HepG2 (cell line): ENCODE measurements at regions not wholly inside any gene's neighbourhood (a gene's known extent, or its start where the extent isn't known, plus 50 kb on each side); places are given as distances from the start of the nearest gene placed in this dataset.

Experiments
- ATAC-seq: fragments of 200-7000 bp; cut with Tn5 transposase; 3 replicates; pipeline ENCODE4 v1.9.1; 2020; ENCODE audit warnings: mild to moderate bottlenecking, moderate library complexity
- BruUV-seq: library from RNA; stranded (reverse); fragments of 400-500 nt; replicated peaks from 2 replicates; lab custom pipeline; 2021; lab: Mats Ljungman, UMichigan
- CTCF ChIA-PET: fragments of 300-600 bp; formaldehyde crosslinking; extraction: SDS; loops from one replicate; lab custom pipeline; 2021; ENCODE audit warnings: low total read pairs, inconsistent platforms, low intra/inter-chr PET ratio; lab: Yijun Ruan, JAX
- POLR2A ChIA-PET: fragments of 350-600 bp; sonication (Branson Sonifier 250); formaldehyde crosslinking; loops from one replicate; lab custom pipeline; 2020; ENCODE audit warnings: antibody characterized with exemption, inconsistent platforms; lab: Yijun Ruan, JAX
- DNase-seq: peaks from one replicate; pipeline ENCODE4 v3.0.0-alpha.2; 2015; ENCODE audit warnings: low spot score
- FAIRE-seq: peaks from 3 replicates; lab custom pipeline; 2011; peaks lifted over from hg19 to GRCh38; lab: Jason Lieb, UNC
- H2AFZ ChIP-seq: one replicate; pipeline ENCODE4 v1.6.1; 2011; ENCODE audit warnings: low read length, inconsistent platforms
- H3K27ac ChIP-seq: fragments of 300-600 bp; 3 replicates; pipeline ENCODE4 v1.8.0; 2011; ENCODE audit warnings: mixed run types, mild to moderate bottlenecking, mixed read lengths, low read length, inconsistent platforms; ENCODE audit not compliant: insufficient read depth; ENCODE audit errors: extremely low read length
- H3K27me3 ChIP-seq, 2 experiments: fragments of 200-600 bp in 1 of 2; 2 replicates in 1 of 2; 3 replicates in 1 of 2; pipeline versions ENCODE4 v1.6.0 to v1.8.0; 2011; ENCODE audit warnings: low read length in 2 of 2, mild to moderate bottlenecking in 2 of 2, moderate library complexity in 2 of 2, inconsistent platforms in 1 of 2; ENCODE audit not compliant: insufficient read depth in 2 of 2, control insufficient read depth in 1 of 2
- H3K36me3 ChIP-seq, 2 experiments: fragments of 200-600 bp in 1 of 2; replicated peaks in 1 of 2; 2 replicates in 1 of 2; 3 replicates in 1 of 2; pipeline versions ENCODE4 v1.5.1 to v1.8.0; 2011; ENCODE audit warnings: low read length in 2 of 2, inconsistent platforms in 1 of 2; ENCODE audit not compliant: insufficient read depth in 2 of 2, control insufficient read depth in 1 of 2
- H3K4me1 ChIP-seq: 2 replicates; pipeline ENCODE4 v1.5.1; 2012; ENCODE audit warnings: low read length, inconsistent platforms; ENCODE audit not compliant: insufficient read depth
- H3K4me2 ChIP-seq: 2 replicates; pipeline ENCODE4 v1.6.0; 2011; ENCODE audit warnings: low read depth, low read length, inconsistent platforms
- H3K4me3 ChIP-seq, 3 experiments: fragments of 200-600 bp in 1 of 3; sonication (generic), shearing (Covaris generic) in 1 of 3; replicated peaks in 1 of 3; 2 replicates each; pipeline ENCODE4 v1.5.1; 2011 to 2016; ENCODE audit warnings: low read length in 3 of 3, inconsistent platforms in 2 of 3, low read depth in 2 of 3, mild to moderate bottlenecking in 2 of 3, control low read depth in 1 of 3, mixed read lengths in 1 of 3; ENCODE audit not compliant: insufficient read depth in 1 of 3
- H3K79me2 ChIP-seq: one replicate; pipeline ENCODE4 v1.6.1; 2011; ENCODE audit warnings: low read length, inconsistent platforms; ENCODE audit not compliant: insufficient read depth
- H3K9ac ChIP-seq: 2 replicates; pipeline ENCODE4 v1.6.0; 2011; ENCODE audit warnings: mild to moderate bottlenecking, low read depth, low read length, inconsistent platforms; ENCODE audit not compliant: insufficient read depth
- H3K9me3 ChIP-seq: 2 replicates; pipeline ENCODE4 v1.5.1; 2012; ENCODE audit warnings: mild to moderate bottlenecking, low read length
- H4K20me1 ChIP-seq: 2 replicates; pipeline ENCODE4 v1.6.0; 2011; ENCODE audit warnings: inconsistent platforms, mild to moderate bottlenecking, low read length, moderate library complexity; ENCODE audit not compliant: insufficient read depth
- ARID2 ChIP-seq: sonication (generic); formaldehyde crosslinking; IDR thresholded peaks from 2 replicates; pipeline ENCODE4 v1.8.1; 2022; ENCODE audit warnings: mild to moderate bottlenecking, missing genetic modification reagents, borderline replicate concordance
- NFYB ChIP-seq: sonication (generic); formaldehyde crosslinking; IDR thresholded peaks from 2 replicates; pipeline ENCODE4 v1.4.0; 2020; ENCODE audit warnings: missing genetic modification reagents
- YEATS4 ChIP-seq: sonication (generic); formaldehyde crosslinking; IDR thresholded peaks from 2 replicates; pipeline ENCODE4 v1.4.0; 2020; ENCODE audit warnings: missing genetic modification reagents, borderline replicate concordance
- ZKSCAN1 ChIP-seq: fragments of 150-350 bp; IDR thresholded peaks from 2 replicates; pipeline ENCODE4 v1.6.1; 2014; ENCODE audit warnings: low read length
- ZNF260 ChIP-seq: sonication (generic); formaldehyde crosslinking; IDR thresholded peaks from 2 replicates; pipeline ENCODE4 v1.4.0; 2020; ENCODE audit warnings: missing genetic modification reagents, low read depth, mild to moderate bottlenecking, borderline replicate concordance
- ZNF570 ChIP-seq: sonication (generic); formaldehyde crosslinking; IDR thresholded peaks from 2 replicates; pipeline ENCODE4 v1.4.0; 2020; ENCODE audit warnings: mild to moderate bottlenecking, missing genetic modification reagents, borderline replicate concordance
- ZNF598 ChIP-seq: sonication (generic); formaldehyde crosslinking; IDR thresholded peaks from 2 replicates; pipeline ENCODE4 v1.5.1; 2020; ENCODE audit warnings: mild to moderate bottlenecking, missing genetic modification reagents, borderline replicate concordance
- ZNF746 ChIP-seq: sonication (generic); formaldehyde crosslinking; IDR thresholded peaks from 2 replicates; pipeline ENCODE4 v1.8.0; 2022; ENCODE audit warnings: mild to moderate bottlenecking, missing genetic modification reagents
- ZNF781 ChIP-seq: sonication (generic); formaldehyde crosslinking; IDR thresholded peaks from 2 replicates; pipeline ENCODE4 v1.5.1; 2020; ENCODE audit warnings: borderline replicate concordance, mild to moderate bottlenecking, missing genetic modification reagents; ENCODE audit errors: not compliant biosample characterization
- ZNF878 ChIP-seq: sonication (generic); formaldehyde crosslinking; IDR thresholded peaks from 2 replicates; pipeline ENCODE4 v1.8.1; 2023; ENCODE audit warnings: mild to moderate bottlenecking, missing genetic modification reagents, moderate library complexity
- WGBS: methylation state at CpG from one replicate; pipeline ENCODE4 v1.1.6; 2017; ENCODE audit warnings: low lambda C conversion rate; 5-methylcytosine and 5-hydroxymethylcytosine counted together
- in situ Hi-C: cut with HindIII; loops from 2 replicates; pipeline ENCODE4 v1.10.0; 2017; ENCODE audit warnings: low pct_unique_long_range_greater_than_20kb; ENCODE audit not compliant: extremely low pct_ligation_motif_present
- intact Hi-C: fragments of 100-400 bp; cut with micrococcal nuclease; formaldehyde crosslinking; loops from one replicate; pipeline ENCODE4 v1.10.0; 2022; ENCODE audit not compliant: unreplicated experiment
- TF ChIP-seq, protein P1 (sequence below): sonication (generic); formaldehyde crosslinking; IDR thresholded peaks from 2 replicates; pipeline ENCODE4 v1.5.1; 2020; ENCODE audit warnings: missing genetic modification reagents, mild to moderate bottlenecking, borderline replicate concordance
- TF ChIP-seq, protein P2 (sequence below): IDR thresholded peaks from 2 replicates; pipeline ENCODE4 v1.6.1; 2016; ENCODE audit warnings: low read depth, control low read depth

DNA sequence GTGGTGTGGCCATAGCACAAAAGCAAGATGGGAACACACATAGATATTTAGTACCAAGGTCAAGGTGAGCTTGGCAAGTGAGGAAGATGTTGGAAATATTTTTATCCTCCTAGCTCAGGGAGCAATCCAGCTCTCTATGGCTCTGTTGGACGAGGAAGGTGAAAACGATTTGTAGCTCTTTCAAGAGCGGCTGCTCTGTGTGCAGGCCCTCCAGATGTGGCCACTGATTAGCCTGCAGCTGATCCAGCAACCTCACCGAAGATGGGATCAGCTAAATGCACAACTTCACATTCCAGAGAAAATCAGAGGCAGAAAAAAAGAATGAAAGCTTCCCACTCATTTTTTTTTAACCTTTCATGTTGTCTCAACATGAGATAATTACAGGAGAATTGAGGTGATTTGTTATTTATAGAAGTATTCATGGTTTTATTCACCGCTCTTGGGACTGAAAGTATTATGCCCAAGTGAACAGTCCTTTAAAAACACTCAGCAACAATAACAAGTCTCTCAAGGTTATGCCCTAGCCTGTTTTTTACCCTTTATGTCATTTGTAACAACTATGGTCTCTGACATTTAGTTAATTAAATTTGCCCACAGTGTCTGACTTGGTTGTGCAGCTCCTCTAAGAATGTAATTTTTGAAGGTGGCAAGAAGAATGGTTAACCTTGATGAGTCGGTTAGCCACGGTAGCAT lies 213.6 kb upstream of the ADARB2 start:
- no peaks in the 10 kb centered on the region for H3K36me3 ChIP-seq
- no TSS peak for BruUV-seq
- CTCF ChIA-PET: no interaction called here
- POLR2A ChIA-PET: no interaction called here
- in situ Hi-C loops (no loop called here), intact Hi-C loops (no loop called here)
- ATAC-seq: no peak
- DNase-seq: no peak
- H3K27ac ChIP-seq: no peak overlapping the region
- no peak overlapping the region for H3K9ac ChIP-seq
- 14% methylated on average over 7 of the region's 7 CpGs for WGBS
- no peak overlapping the region for H3K4me2 ChIP-seq
- TF ChIP-seq NFYB (CRISPR knock-in tag): no peak
- no peak for TF ChIP-seq ZNF781 (CRISPR knock-in tag)
- H2AFZ ChIP-seq: no peak overlapping the region
- H3K4me3 ChIP-seq: no peak overlapping the region
- H3K4me1 ChIP-seq: no peaks in the 10 kb centered on the region
- no peaks in the 10 kb centered on the region for H3K9me3 ChIP-seq
- H3K27me3 ChIP-seq: no peaks in the 10 kb centered on the region
- H4K20me1 ChIP-seq: no peaks in the 10 kb centered on the region
- no peak for FAIRE-seq
- no peaks in the 10 kb centered on the region for H3K79me2 ChIP-seq

DNA sequence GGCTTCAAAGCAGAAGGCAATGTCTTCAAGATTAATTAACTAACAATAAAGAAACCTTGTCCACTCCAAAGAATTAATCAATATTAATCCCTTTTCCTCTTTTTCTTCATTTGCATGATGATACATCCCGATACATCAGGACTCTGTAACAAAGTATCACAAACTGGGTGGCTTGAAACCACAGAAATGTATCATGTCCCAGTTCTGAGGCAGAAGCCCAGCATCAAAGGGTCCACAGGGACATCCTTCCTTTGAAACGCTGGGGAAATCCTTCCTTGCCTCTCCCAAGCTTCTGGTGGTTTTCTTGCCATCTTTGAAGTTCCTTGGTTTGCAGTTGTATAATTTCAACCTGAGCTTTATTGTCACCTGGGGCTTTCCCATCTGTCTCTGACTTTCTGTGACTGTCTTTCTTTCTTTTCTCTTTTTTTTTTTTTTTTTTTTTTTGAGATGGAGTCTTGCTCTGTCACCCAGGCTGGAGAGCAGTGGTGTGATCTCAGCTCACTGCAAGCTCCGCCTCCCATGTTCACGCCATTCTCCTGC lies 210.2 kb upstream of the ADARB2 start:
- CTCF ChIA-PET: no interaction called here
- POLR2A ChIA-PET: no interaction called here
- no peak for FAIRE-seq
- no peaks in the 10 kb centered on the region for H3K9me3 ChIP-seq
- H3K9ac ChIP-seq: no peak overlapping the region
- DNase-seq: no peak
- in situ Hi-C loops: no loop called here
- H3K27ac ChIP-seq: no peak overlapping the region
- no TSS peak for BruUV-seq
- H4K20me1 ChIP-seq: no peaks in the 10 kb centered on the region
- TF ChIP-seq, protein P1, sequence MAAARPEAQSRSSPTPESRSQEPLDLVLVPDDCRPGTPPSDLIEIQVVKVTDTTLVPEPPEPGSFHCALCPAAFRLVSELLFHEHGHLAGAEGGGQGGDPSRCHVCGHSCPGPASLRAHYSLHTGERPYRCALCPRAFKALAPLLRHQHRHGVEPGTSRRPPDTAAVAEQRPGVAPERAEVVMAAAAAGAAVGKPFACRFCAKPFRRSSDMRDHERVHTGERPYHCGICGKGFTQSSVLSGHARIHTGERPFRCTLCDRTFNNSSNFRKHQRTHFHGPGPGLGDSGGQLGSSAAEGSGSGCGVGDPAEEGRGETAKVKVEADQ: no peak
- TF ChIP-seq YEATS4 (no peak), ZNF598 (CRISPR knock-in tag) (no peak), ZNF746 (CRISPR knock-in tag) (no peak), ZKSCAN1 (no peak), ARID2 (no peak), ZNF570 (CRISPR knock-in tag) (no peak), ZNF878 (CRISPR knock-in tag) (no peak), ZNF260 (CRISPR knock-in tag) (no peak)
- TF ChIP-seq, protein P2, sequence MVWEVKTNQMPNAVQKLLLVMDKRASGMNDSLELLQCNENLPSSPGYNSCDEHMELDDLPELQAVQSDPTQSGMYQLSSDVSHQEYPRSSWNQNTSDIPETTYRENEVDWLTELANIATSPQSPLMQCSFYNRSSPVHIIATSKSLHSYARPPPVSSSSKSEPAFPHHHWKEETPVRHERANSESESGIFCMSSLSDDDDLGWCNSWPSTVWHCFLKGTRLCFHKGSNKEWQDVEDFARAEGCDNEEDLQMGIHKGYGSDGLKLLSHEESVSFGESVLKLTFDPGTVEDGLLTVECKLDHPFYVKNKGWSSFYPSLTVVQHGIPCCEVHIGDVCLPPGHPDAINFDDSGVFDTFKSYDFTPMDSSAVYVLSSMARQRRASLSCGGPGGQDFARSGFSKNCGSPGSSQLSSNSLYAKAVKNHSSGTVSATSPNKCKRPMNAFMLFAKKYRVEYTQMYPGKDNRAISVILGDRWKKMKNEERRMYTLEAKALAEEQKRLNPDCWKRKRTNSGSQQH (CRISPR knock-in tag): no peak
- TF ChIP-seq, all 625 proteins: peak for 0
- Histone ChIP-seq H3K4me2 (no peak overlapping the region), H3K4me3 (no peak overlapping the region), H3K36me3 (no peaks in the 10 kb centered on the region), H3K27me3 (no peaks in the 10 kb centered on the region), H3K79me2 (no peaks in the 10 kb centered on the region), H2AFZ (no peak overlapping the region), H3K4me1 (no peaks in the 10 kb centered on the region)
- ATAC-seq: no peak
- 0% methylated on average over 4 of the region's 4 CpGs for WGBS
- intact Hi-C loops: no loop called here
